Stimulated activated naive B cell treated with anti-CD40 and anti-IgM and Interleukin-4, amounts not matched to agents 10 μg/mL and 1 μg/mL and 100 μg/mL, for 72 hours (primary cell): ENCODE measurements at regions not wholly inside any gene's neighbourhood (a gene's known extent, or its start where the extent isn't known, plus 50 kb on each side); places are given as distances from the start of the nearest gene placed in this dataset.
"Not testable (repeated sequence)": the region's sequence is repeated elsewhere in the genome, so short reads cannot be mapped to it uniquely, and the experiment has no call there.

Source experiments
- ATAC-seq, 2 donors: fragments of 150-1000 bp; cut with Tn5 transposase; replicated peaks; 2 replicates each; pipeline ENCODE4 v1.10.0; 2021; ENCODE audit warnings: moderate library complexity in 1 of 2
- DNase-seq: peaks from one replicate; pipeline ENCODE4 v3.0.0; 2021
- H3K27ac Mint-ChIP-seq: one replicate; pipeline ENCODE4 v1.8.0; 2022; ENCODE audit warnings: mild to moderate bottlenecking, mixed read lengths
- H3K27me3 Mint-ChIP-seq, 2 donors: one replicate each; pipeline ENCODE4 v1.8.0; 2022; ENCODE audit warnings: mixed read lengths in 2 of 2
- H3K36me3 Mint-ChIP-seq, 2 donors: one replicate each; pipeline ENCODE4 v1.8.0; 2022; ENCODE audit warnings: mixed read lengths in 2 of 2, mild to moderate bottlenecking in 1 of 2
- H3K4me1 Mint-ChIP-seq, 2 donors: one replicate each; pipeline ENCODE4 v1.8.0; 2022; ENCODE audit warnings: mixed read lengths in 2 of 2, mild to moderate bottlenecking in 1 of 2
- H3K4me3 Mint-ChIP-seq, 2 donors: one replicate each; pipeline ENCODE4 v1.8.0; 2022; ENCODE audit warnings: mild to moderate bottlenecking in 2 of 2, mixed read lengths in 2 of 2, moderate library complexity in 1 of 2
- H3K9me3 Mint-ChIP-seq, 2 donors: one replicate each; pipeline ENCODE4 v1.8.0; 2022; ENCODE audit warnings: mixed read lengths in 2 of 2, mild to moderate bottlenecking in 1 of 2

DNA sequence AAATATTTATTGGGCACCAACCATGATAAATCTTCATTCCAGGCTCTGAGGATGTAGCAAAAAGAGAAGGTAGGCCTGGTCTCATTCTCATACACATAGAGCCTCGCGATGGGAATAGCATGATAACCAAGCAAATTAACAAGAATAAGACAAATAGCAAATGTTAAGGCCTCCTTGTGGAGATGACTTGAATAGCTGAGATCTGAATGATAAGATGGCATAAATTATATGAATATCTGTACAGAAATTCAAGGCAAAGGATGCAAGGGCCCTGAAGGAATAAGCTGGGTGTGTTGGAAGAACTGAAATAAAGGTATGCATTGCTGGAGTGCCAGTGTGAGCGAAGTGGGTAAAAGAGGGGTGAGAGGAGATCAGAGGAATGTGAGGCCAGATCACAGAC, 114.8 kb downstream of the ALX1 start:
- H3K9me3 Mint-ChIP-seq, result no peaks in the 10 kb centered on the region
- no peaks in the 10 kb centered on the region for H3K4me1 Mint-ChIP-seq
- H3K4me3 Mint-ChIP-seq, result no peak overlapping the region
- no peaks in the 10 kb centered on the region for H3K27me3 Mint-ChIP-seq
- H3K36me3 Mint-ChIP-seq, result no peaks in the 10 kb centered on the region
- no peak for DNase-seq
- no peak for ATAC-seq
- no peak overlapping the region for H3K27ac Mint-ChIP-seq

DNA sequence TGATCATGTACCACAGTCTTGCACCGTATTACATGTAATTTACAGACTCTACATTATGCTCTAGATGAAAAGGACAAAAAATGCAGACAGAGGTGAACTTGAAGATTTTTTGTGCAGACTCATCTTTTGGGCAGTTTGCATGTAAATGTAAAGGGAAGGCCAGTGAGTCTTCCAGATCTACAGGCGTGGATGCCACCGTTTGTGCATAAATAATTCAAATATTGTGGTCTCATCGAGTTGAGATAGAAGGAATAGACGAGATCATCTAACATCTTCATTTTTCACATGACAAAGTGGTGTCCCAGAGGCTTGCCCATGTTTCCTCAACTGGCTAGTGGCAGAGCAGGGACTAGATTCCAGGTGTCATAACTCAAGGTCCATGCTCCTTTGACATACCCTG, 125.2 kb downstream of the ALX1 start:
- Mint-ChIP-seq H3K27me3 (no peaks in the 10 kb centered on the region), H3K4me1 (no peaks in the 10 kb centered on the region), H3K9me3 (no peaks in the 10 kb centered on the region), H3K27ac (no peak overlapping the region), H3K4me3 (no peak overlapping the region), H3K36me3 (no peaks in the 10 kb centered on the region)
- no peak for DNase-seq
- no peak for ATAC-seq

GRCh38 chr12:85405781-85406522, 125.9 kb downstream of the ALX1 start:
- no peaks in the 10 kb centered on the region for H3K4me1 Mint-ChIP-seq
- no peaks in the 10 kb centered on the region for H3K36me3 Mint-ChIP-seq
- no peak overlapping the region for H3K4me3 Mint-ChIP-seq
- ATAC-seq (no peak), DNase-seq (no peak)
- no peak overlapping the region for H3K27ac Mint-ChIP-seq
- no peaks in the 10 kb centered on the region for H3K9me3 Mint-ChIP-seq
- H3K27me3 Mint-ChIP-seq, result no peaks in the 10 kb centered on the region

DNA sequence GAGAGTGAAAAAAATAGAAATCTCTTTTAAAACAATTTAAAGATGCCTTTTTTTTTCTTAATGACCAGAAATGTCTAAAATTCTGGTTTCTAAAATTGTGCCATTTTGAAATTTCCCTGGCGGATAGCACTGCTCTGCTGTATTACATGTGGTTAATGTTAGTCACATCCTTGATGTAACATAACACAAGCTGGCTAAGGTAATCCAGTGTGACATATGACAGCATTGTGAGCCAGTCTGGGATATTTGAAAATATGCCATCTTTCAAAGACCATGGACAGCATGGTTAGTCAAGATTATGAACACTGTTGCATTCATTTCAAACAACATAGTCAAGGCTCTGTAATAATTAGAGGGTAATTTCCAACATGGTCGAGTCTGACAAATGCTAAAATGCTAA, 133.2 kb downstream of the ALX1 start:
- H3K4me1 Mint-ChIP-seq, result no peaks in the 10 kb centered on the region
- H3K27me3 Mint-ChIP-seq, result no peaks in the 10 kb centered on the region
- H3K27ac Mint-ChIP-seq, result no peak overlapping the region
- no peak for ATAC-seq
- no peak for DNase-seq
- no peaks in the 10 kb centered on the region for H3K9me3 Mint-ChIP-seq
- no peak overlapping the region for H3K4me3 Mint-ChIP-seq
- H3K36me3 Mint-ChIP-seq, result no peaks in the 10 kb centered on the region

- Mint-ChIP-seq H3K27me3 (no peaks in the 10 kb centered on the region), H3K27ac (no peak overlapping the region), H3K36me3 (no peaks in the 10 kb centered on the region), H3K4me1 (peaks cover 0 to 1% of the 10 kb centered on the region in 2 donors), H3K9me3 (no peaks in the 10 kb centered on the region), H3K4me3 (no peak overlapping the region)
- DNase-seq (no peak), ATAC-seq (no peak)
These were observed 142.7 kb downstream of the ALX1 start for GRCh38 chr12:85422762-85423161.

GRCh38 chr12:85423947-85424346, 143.9 kb downstream of the ALX1 start:
- Mint-ChIP-seq H3K4me3 (no peak overlapping the region), H3K36me3 (no peaks in the 10 kb centered on the region), H3K9me3 (no peaks in the 10 kb centered on the region), H3K27ac (no peak overlapping the region), H3K4me1 (peaks cover 2 to 10% of the 10 kb centered on the region in 2 donors), H3K27me3 (no peaks in the 10 kb centered on the region)
- peak in 1 of 2 donors; percentile 41 for ATAC-seq
- DNase-seq, result no peak

- no peaks in the 10 kb centered on the region for H3K9me3 Mint-ChIP-seq
- peak overlapping the region; percentile 14 for H3K27ac Mint-ChIP-seq
- peaks cover 2 to 10% of the 10 kb centered on the region in 2 donors for H3K4me1 Mint-ChIP-seq
- no peaks in the 10 kb centered on the region for H3K27me3 Mint-ChIP-seq
- H3K4me3 Mint-ChIP-seq, result peak overlapping the region in 1 of 2 donors; percentile 6
- ATAC-seq (peak; percentile 83 to 87), DNase-seq (no peak)
- no peaks in the 10 kb centered on the region for H3K36me3 Mint-ChIP-seq
These were observed 144.7 kb downstream of the ALX1 start for GRCh38 chr12:85424581-85425348.

DNA sequence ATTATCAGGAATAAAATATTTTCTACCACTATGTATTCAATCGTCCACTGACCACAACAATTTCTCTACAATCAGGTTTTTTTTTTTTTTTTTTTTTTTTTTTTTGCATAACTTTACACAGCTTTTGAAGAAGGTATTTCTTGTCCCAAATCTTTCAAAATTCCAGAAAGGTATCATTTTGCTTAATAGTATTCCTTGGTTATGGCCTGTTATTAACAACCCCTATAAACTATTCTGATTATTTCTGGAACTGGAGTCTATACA, 145.3 kb downstream of the ALX1 start:
- H3K4me3 Mint-ChIP-seq, result no peak overlapping the region
- H3K27ac Mint-ChIP-seq, result no peak overlapping the region
- DNase-seq (no peak), ATAC-seq (no peak)
- H3K4me1 Mint-ChIP-seq, result peaks cover 2 to 10% of the 10 kb centered on the region in 2 donors
- H3K27me3 Mint-ChIP-seq, result no peaks in the 10 kb centered on the region
- H3K36me3 Mint-ChIP-seq, result no peaks in the 10 kb centered on the region
- no peaks in the 10 kb centered on the region for H3K9me3 Mint-ChIP-seq

DNA sequence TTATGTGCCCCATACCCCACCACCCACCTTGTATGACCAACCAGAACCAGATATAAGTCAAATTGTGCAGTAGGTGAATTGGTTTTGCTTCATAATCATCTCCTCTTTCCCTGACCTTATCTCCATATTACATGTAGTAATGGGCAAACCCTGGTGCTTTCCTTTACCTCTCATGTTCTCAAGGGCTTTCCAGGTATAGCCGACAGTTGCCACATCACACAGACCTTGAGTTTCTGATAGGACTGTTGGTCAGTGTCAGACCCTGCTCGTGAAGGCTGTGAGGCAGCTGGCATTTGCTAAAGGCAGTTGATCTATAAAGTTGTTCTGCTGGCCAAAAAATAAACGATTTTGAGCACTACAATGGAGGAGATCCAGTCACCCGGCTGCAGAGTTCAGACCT, 145.9 kb downstream of the ALX1 start:
- DNase-seq (no peak), ATAC-seq (no peak)
- H3K4me1 Mint-ChIP-seq, result peaks cover 2 to 10% of the 10 kb centered on the region in 2 donors
- H3K4me3 Mint-ChIP-seq, result no peak overlapping the region
- H3K27me3 Mint-ChIP-seq, result no peaks in the 10 kb centered on the region
- no peak overlapping the region for H3K27ac Mint-ChIP-seq
- no peaks in the 10 kb centered on the region for H3K9me3 Mint-ChIP-seq
- H3K36me3 Mint-ChIP-seq, result no peaks in the 10 kb centered on the region

GRCh38 chr12:85433148-85433547, 153.1 kb downstream of the ALX1 start:
- H3K4me3 Mint-ChIP-seq, ATAC-seq, H3K9me3 Mint-ChIP-seq, H3K27ac Mint-ChIP-seq, H3K27me3 Mint-ChIP-seq, DNase-seq, H3K4me1 Mint-ChIP-seq, H3K36me3 Mint-ChIP-seq: not testable (repeated sequence)

GRCh38 chr12:85440271-85440670, 160.3 kb downstream of the ALX1 start:
- Mint-ChIP-seq H3K36me3 (no peaks in the 10 kb centered on the region), H3K4me3 (no peak overlapping the region), H3K27ac (no peak overlapping the region), H3K27me3 (no peaks in the 10 kb centered on the region), H3K4me1 (no peaks in the 10 kb centered on the region), H3K9me3 (peaks cover 6 to 7% of the 10 kb centered on the region in 2 donors)
- ATAC-seq (no peak), DNase-seq (no peak)

GRCh38 chr12:85441025-85441424, 161.0 kb downstream of the ALX1 start:
- Mint-ChIP-seq H3K27ac (no peak overlapping the region), H3K4me1 (no peaks in the 10 kb centered on the region), H3K9me3 (peaks cover 6 to 7% of the 10 kb centered on the region in 2 donors), H3K4me3 (no peak overlapping the region), H3K36me3 (no peaks in the 10 kb centered on the region), H3K27me3 (no peaks in the 10 kb centered on the region)
- no peak for DNase-seq
- no peak for ATAC-seq

- H3K4me1 Mint-ChIP-seq, result no peaks in the 10 kb centered on the region
- ATAC-seq, result no peak
- H3K27me3 Mint-ChIP-seq, result no peaks in the 10 kb centered on the region
- H3K9me3 Mint-ChIP-seq, result peaks cover 6 to 7% of the 10 kb centered on the region in 2 donors
- H3K36me3 Mint-ChIP-seq, result no peaks in the 10 kb centered on the region
- no peak overlapping the region for H3K27ac Mint-ChIP-seq
- DNase-seq, result no peak
- no peak overlapping the region for H3K4me3 Mint-ChIP-seq
These were observed 161.7 kb downstream of the ALX1 start for GRCh38 chr12:85441741-85442140.

GRCh38 chr12:85445060-85445938, 165.3 kb downstream of the ALX1 start:
- Mint-ChIP-seq H3K27ac (no peak overlapping the region), H3K27me3 (peaks cover 4 to 5% of the 10 kb centered on the region in 2 donors), H3K4me1 (no peaks in the 10 kb centered on the region), H3K4me3 (no peak overlapping the region), H3K9me3 (no peaks in the 10 kb centered on the region), H3K36me3 (no peaks in the 10 kb centered on the region)
- ATAC-seq, result no peak
- no peak for DNase-seq
